K562 (cell line): ENCODE measurements at regions not wholly inside any gene's neighbourhood (a gene's known extent, or its start where the extent isn't known, plus 50 kb on each side); places are given as distances from the start of the nearest gene placed in this dataset.

Experiments
- MAFF ChIP-seq: IDR thresholded peaks from 2 replicates; pipeline ENCODE4 v1.6.1; 2012; ENCODE audit warnings: low read length, improper control_type of control experiment
- RFX5 ChIP-seq: IDR thresholded peaks from 2 replicates; pipeline ENCODE4 v1.6.1; 2011; ENCODE audit warnings: low read depth, mild to moderate bottlenecking, improper control_type of control experiment, low read length
- SMARCA5 ChIP-seq: fragments of 450-650 bp; IDR thresholded peaks from 2 replicates; pipeline ENCODE4 v1.6.1; 2016
- ZNF121 ChIP-seq: sonication (generic); formaldehyde crosslinking; conservative IDR thresholded peaks from 2 replicates; pipeline ENCODE4 v1.8.0; 2022; ENCODE audit warnings: missing genetic modification reagents
- TF ChIP-seq, protein P1 (sequence below), 2 experiments: fragments of 450-650 bp; IDR thresholded peaks; 2 replicates each; pipeline ENCODE4 v1.6.1; 2018; ENCODE audit warnings: mild to moderate bottlenecking in 2 of 2, low read depth in 1 of 2; ENCODE audit not compliant: partially characterized antibody in 2 of 2
- TF ChIP-seq, protein P2 (sequence below), 3 experiments: IDR thresholded peaks in 2 of 3; conservative IDR thresholded peaks in 1 of 3; 2 replicates each; pipeline ENCODE4 v1.5.1; 2011 to 2012; ENCODE audit warnings: low read length in 3 of 3, mild to moderate bottlenecking in 3 of 3, control low read depth in 2 of 3, improper control_type of control experiment in 1 of 3, inconsistent platforms in 1 of 3, low read depth in 1 of 3, mixed read lengths in 1 of 3, moderate library complexity in 1 of 3; ENCODE audit not compliant: insufficient read depth in 2 of 3

DNA sequence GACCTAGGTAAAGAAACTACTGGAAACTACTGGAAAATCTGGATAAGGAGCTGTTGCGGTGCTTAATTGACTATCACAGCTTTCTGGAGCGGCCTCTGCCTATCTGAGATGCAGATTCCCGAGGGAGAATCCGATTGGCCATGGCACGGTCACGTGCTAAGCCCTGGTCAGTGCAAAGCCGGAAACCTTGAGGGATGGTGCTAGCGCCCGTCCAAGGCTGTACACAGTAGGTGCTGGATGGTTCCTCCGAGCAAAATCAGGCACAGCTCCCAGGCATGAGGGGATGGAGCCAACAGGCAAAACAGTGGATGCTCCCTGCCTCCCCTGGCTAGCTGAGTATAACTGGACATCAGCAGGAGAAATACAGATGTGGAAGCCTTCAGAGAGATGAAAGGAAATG lies 238.7 kb upstream of the HES1 start:
- TF ChIP-seq, protein P1, sequence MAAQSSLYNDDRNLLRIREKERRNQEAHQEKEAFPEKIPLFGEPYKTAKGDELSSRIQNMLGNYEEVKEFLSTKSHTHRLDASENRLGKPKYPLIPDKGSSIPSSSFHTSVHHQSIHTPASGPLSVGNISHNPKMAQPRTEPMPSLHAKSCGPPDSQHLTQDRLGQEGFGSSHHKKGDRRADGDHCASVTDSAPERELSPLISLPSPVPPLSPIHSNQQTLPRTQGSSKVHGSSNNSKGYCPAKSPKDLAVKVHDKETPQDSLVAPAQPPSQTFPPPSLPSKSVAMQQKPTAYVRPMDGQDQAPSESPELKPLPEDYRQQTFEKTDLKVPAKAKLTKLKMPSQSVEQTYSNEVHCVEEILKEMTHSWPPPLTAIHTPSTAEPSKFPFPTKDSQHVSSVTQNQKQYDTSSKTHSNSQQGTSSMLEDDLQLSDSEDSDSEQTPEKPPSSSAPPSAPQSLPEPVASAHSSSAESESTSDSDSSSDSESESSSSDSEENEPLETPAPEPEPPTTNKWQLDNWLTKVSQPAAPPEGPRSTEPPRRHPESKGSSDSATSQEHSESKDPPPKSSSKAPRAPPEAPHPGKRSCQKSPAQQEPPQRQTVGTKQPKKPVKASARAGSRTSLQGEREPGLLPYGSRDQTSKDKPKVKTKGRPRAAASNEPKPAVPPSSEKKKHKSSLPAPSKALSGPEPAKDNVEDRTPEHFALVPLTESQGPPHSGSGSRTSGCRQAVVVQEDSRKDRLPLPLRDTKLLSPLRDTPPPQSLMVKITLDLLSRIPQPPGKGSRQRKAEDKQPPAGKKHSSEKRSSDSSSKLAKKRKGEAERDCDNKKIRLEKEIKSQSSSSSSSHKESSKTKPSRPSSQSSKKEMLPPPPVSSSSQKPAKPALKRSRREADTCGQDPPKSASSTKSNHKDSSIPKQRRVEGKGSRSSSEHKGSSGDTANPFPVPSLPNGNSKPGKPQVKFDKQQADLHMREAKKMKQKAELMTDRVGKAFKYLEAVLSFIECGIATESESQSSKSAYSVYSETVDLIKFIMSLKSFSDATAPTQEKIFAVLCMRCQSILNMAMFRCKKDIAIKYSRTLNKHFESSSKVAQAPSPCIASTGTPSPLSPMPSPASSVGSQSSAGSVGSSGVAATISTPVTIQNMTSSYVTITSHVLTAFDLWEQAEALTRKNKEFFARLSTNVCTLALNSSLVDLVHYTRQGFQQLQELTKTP (IDR thresholded peaks at IDR 0.05; ENCODE audit: low read depth in 1 of 2, partially characterized antibody in 2 of 2): no peak
- TF ChIP-seq MAFF: no peak
- TF ChIP-seq SMARCA5: no peak
- TF ChIP-seq, protein P2, sequence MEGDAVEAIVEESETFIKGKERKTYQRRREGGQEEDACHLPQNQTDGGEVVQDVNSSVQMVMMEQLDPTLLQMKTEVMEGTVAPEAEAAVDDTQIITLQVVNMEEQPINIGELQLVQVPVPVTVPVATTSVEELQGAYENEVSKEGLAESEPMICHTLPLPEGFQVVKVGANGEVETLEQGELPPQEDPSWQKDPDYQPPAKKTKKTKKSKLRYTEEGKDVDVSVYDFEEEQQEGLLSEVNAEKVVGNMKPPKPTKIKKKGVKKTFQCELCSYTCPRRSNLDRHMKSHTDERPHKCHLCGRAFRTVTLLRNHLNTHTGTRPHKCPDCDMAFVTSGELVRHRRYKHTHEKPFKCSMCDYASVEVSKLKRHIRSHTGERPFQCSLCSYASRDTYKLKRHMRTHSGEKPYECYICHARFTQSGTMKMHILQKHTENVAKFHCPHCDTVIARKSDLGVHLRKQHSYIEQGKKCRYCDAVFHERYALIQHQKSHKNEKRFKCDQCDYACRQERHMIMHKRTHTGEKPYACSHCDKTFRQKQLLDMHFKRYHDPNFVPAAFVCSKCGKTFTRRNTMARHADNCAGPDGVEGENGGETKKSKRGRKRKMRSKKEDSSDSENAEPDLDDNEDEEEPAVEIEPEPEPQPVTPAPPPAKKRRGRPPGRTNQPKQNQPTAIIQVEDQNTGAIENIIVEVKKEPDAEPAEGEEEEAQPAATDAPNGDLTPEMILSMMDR (IDR thresholded peaks at IDR 0.05 in 2 of 3, conservative IDR thresholded peaks at IDR 0.05 in 1 of 3; ENCODE audit: insufficient read depth in 2 of 3, low read depth in 1 of 3, low read length in 3 of 3): no peak
- no peak for TF ChIP-seq ZNF121 (CRISPR knock-in tag)
- TF ChIP-seq RFX5: no peak
